DMS79 treated with DMSO at 0.1 percent for 48 hours (cell line): ENCODE measurements at regions not wholly inside any gene's neighbourhood (a gene's known extent, or its start where the extent isn't known, plus 50 kb on each side); places are given as distances from the start of the nearest gene placed in this dataset.
"Not testable (repeated sequence)": the region's sequence is repeated elsewhere in the genome, so short reads cannot be mapped to it uniquely, and the experiment has no call there.

Experiments
- DNase-seq: peaks from one replicate; lab custom pipeline; 2025; lab: John Stamatoyannopoulos, UW

DNA sequence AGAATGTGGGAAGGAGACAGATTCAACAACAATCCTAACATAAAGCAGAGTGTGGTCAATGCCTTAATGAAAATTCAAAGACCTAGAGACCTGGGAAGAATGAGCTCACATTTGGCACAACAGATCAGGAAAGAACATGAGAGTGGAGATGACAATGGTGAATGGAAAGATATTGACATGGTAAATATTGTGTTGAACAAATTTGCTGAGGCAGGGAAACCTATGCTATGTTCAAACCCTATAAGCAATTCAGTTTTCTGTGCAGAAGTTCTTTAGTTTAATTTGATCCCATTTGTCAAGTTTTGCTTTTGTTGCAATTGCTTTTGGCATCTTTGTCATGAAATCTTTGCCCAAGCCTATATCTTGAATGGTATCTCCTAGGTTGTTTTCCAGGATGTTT is 199.4 kb upstream of the LRRTM4 start:
- no peak for DNase-seq

DNA sequence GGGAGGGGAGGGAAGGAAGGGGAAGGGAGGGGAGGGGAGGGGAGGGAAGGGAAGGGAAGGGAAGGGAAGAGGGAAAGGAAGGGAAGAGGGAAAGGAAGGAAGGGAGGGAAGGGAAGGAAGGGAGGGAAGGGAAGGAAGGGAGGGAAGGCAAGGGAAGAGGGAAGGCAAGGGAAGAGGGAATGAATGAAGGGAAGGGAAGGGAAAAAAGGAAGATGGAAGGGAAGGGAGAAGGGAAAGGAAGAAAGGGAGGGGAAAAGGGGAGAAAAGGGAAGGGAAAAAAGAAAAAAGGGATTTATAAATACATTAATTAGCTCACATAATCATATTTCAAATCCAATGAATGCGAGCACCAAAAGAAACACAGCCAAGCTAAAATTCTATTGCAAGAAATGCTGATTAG is 202.9 kb upstream of the LRRTM4 start:
- DNase-seq, result no peak

DNA sequence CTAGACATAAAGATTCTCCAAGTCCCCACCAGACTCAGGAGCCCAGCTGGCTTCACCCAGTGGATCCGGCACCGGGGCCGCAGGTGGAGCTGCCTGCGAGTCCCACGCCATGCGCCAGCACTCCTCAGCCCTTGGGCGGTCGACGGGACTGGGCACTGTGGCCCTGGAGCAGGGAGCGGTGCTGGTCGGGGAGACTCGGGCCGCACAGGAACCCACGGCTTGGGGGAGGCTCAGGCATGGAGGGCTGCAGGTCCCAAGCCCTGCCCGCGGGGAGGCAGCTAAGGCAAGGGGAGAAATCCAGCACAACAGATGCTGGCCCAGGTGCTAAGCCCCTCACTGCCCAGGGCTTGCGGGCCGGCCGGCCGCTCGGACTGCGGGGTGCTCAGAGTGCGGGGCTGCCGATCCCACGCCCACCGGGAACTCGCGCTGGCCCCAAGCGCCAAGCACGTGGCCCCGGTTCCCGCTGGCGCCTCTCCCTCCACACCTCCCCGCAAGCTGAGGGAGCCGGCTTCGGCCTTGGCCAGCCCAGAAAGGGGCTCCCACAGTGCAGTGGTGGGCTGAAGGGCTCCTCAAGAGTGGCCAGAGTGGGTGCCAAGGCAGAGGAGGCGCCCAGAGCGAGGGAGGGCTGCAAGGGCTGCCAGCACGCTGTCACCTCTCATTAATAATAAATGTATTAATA is 212.6 kb upstream of the LRRTM4 start:
- not testable (repeated sequence) for DNase-seq

DNA sequence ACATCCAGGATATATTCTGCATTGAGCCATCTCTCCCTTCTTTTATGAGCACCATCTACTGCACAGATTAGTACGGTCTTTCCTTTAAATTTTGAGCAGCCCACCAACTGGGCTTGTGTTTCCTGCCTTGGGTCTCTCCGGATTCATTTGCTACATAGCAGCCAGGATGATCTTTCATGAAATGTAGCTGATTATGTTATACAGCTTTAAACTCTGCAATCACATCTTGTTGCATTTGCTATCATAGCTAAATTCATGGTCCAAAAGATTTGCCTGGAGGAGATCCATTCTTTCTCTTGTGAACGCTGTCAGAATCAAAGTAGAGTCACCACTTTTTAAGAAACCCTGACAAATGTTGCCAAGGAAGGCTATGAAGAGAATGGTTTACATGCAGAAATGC is 215.1 kb upstream of the LRRTM4 start:
- no peak for DNase-seq

DNA sequence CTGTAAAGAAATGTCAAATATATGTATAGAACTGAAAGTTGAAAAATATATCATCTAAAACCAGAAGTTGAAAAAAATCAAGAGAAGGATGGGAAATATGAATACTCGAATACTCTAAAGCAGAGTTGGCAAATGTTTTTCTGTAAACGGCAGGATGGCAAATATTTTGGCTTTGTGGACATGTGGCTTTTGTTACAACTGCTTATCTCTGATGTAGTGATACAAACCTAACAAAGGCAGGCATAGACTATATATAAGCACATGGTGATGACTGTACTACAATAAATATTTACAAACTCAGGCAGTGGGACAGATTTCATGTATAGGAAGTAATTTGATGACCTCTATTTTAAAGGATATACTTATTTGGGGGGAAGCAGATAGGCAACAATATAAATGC is 224.6 kb upstream of the LRRTM4 start:
- DNase-seq, result no peak

DNA sequence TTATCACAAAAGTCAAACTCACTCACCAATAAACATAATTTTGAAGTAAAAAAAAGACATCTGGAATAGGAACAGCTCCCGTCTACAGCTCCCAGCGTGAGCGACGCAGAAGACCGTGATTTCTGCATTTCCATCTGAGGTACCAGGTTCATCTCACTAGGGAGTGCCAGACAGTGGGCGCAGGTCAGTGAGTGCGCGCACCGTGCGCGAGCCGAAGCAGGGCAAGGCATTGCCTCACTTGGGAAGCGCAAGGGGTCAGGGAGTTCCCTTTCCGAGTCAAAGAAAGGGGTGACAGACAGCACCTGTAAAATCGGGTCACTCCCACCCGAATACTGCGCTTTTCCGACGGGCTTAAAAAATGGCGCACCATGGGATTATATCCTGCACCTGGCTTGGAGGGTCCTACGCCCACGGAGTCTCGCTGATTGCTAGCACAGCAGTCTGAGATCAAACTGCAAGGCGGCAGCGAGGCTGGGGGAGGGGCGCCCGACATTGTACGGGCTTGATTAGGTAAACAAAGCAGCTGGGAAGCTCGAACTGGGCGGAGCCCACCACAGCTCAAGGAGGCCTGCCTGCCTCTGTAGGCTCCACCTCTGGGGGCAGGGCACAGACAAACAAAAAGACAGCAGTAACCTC is 231.7 kb upstream of the LRRTM4 start:
- DNase-seq, result not testable (repeated sequence)

DNA sequence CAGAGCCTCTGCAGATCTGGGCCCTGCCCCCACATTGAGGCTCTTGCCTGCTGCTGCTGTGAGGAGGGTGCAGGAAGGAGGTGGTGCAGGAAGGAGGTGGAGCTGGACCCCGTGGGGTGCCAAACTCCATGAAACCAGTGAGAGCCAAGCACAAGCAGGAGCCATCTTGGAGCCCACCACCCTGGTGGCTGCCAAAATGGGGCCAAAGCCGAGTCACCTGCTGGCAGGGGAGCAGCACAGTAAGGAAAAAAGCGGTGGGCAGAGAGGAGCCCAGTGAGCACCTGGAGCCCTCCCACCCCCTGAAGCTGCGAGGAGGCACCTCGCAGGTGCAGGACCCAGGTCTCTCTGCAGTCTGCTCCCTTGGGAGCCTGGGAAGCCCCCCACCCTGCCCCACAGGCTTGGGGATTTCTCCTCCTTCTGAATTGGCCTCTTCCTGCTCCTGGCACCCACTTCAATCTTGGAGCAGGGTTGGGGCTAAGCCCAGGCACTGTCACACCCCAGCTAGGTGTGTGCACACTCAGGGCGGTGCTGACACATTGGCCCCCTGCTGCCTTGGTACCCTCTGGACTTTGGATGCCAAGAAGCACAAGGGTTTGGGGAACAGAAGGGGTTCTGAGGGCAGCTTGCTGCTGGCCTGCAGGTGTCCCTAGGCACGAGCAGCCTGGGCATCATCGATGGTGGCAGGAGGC is 245.4 kb upstream of the LRRTM4 start:
- DNase-seq, result no peak

DNA sequence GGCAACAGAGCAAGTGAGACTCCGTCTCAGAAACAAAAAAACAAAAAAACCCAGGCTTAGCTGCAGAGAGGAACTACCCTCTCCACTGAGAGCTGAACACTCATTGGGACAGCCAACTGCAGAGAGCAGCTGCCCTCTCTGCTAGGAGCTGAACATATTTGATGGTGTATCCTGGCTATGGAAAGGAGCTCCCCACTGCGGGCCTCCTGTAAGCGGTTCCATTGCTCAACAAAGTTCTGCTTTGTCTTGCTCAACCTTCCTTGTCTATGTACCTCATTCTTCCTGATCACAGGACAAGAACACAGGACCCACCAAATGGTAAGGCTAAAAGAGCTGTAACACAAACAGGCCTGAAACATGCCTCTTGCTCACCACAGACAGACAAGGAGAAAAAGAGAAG is 246.3 kb upstream of the LRRTM4 start:
- no peak for DNase-seq

DNA sequence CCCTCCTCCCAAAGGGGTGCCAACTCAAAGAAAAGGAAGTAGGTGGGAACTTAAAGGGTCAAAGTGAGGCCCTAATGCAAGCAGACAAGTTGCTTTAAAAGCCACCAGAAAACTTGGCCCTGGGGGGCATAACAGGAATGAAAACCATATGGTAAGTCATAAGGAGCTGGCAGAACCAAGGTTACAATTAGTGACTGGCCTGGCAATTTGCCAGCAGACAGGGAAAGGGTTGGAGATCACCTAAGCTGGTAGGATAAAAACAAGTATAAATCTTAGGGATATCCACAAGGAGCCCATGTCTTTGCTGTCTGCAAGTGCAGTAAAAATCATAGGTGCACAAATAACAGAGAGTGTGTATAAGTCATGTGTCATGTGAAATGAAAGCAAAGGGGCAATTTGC is 256.7 kb upstream of the LRRTM4 start:
- DNase-seq, result no peak

DNA sequence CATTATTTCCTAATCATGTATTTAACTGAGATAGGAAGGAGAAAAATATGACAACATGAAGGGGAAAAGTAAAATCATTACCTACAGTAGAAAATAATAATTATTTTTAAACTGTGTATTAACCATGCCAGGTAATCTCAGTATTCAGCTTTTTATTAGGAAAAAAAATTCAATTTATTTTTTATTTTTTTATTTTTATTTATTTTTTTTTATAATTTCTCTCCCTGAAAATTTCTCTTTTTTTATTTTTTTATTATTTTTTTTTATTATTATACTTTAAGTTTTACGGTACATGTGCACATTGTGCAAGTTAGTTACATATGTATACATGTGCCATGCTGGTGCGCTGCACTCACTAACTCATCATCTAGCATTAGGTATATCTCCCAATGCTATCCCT is 271.3 kb upstream of the LRRTM4 start:
- DNase-seq, result not testable (repeated sequence)

DNA sequence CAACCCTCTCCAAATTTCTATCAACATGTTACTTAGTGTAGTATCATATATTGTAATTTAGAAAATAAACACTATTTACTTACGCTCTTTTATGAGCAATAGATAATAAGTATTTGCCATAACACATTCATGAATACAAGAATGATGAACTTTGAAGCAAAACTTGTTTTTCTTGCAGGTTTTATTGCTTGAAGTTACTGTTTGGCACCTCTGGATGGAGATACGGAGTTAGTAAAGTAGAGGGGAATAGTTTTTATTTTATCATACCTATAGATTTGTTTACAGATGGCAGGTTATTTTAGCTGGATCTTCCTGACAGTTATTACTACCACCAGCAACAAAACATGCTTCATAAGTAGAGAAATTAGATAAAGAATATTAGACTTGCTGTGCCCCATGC is 274.2 kb upstream of the LRRTM4 start:
- DNase-seq, result no peak

DNA sequence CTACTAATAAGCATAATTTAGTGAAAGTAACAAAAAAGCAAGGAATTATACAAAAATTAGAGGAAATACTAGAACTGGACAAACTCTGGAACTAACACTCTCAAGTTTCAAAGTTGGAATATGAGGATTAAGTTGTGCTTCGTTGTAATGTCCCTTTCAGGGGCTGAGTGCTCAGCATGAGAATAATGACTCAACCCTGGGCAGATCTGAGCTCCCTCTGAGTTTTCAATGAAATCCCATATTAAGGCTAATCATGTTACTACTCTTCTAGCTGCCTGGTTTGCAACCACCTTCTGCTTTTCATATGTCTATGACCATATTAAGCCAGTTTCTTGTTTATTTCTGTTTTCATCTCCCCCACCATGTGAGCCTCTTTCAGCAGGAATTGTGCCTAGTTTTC is 274.9 kb upstream of the LRRTM4 start:
- no peak for DNase-seq

DNA sequence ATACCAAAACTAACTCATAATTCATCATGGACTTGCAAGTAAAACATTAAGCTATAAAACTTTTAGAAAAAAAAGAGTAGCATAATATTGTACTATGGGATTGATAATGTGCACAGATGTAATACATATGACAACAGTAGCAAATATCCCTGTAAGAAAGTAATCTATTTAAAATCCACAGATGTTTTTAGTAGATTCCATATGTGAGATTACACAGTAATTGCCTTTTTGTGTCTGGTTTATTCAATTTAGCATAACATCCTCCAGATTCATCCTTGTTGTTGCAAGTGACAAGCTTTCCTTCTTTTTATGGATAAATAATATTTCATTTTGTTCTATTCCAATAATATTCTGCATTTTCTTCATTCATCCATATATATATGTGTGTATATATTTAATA is 278.2 kb upstream of the LRRTM4 start:
- no peak for DNase-seq

DNA sequence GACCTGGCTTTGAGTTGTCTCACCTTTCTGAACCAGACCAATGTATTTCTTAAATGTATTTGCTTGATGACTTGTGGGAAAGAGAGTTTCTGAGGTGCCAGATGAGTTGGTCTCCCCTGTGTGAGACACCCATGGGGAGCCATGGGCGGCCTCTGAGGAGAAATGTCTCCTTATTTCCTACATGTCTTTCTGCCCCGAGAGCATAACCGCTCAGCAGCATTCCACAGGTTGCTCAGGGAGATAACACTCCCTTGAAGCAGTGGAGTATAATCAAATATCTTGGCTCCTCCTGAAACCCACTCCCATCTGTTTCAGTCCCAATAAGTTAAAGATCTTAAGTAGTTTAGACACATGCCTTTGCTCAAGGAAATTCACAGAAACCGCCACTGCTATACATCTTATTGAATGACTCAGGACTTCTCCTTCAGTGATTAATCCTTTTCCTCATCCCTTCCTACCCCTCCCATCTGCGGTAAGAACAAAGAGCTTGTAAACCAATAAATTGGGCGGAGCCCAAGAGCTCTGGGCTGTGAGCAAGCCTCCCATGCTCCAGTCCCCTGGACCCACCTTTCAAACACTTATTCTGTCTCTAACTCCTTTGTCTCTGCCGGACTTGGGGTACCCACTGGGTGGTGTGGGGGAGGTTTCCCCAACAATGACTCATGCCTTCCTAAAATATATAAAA is 285.5 kb upstream of the LRRTM4 start:
- no peak for DNase-seq

DNA sequence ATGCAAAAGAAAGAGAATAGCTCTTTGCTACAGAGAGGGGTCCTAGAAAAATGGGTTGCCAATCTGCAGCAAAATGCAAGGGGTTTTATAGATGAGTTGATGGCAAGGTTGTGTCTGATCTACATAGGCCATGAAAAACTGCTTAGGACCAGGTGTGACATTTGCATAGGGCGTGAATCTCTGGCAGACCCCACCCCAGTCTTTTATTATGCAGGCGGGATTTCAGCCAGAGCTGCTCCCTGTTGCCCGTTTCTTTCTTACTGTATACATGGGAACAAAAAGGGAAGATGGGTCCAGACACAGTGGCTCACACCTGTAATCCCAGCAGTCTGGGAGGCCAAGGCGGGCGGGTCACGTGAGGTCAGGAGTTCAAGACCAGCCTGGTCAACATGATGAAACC is 286.4 kb upstream of the LRRTM4 start:
- DNase-seq, result no peak

DNA sequence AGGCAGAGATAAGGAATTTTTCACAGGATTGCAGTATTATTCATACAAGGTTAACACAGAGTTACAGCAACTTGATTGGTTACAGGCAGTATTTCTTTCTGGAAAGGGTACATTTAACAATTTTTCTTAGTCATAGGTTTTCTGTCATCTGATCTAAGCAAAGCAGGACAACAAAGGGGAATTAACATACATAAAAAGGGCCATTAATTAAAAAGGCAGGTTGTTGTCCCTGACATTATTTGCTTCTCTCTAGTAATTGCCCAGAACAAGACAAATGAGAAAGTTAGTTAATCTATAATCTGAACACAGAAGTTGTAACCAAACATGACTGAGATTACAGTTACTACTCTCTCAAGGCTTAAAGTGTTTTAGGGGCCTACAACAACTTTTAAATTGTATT is 291.4 kb upstream of the LRRTM4 start:
- DNase-seq, result no peak

DNA sequence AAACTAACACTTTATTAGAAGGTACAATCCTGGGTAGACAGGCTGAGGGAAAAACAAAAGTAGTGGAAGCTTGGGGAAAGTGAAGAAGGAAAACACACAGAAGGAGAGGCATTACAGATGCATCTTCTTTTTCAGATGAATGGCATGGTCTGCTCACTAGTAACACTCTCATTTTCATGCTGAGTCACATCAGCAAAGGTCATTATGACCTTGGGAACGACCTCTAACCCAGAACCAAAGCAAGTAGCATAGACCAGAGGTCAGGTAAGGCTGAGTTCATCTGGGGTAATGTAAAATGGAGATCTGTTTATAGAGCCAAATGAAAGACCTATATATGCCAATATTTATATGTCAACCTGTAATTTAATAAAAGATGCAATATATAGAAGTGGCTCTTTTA is 294.4 kb upstream of the LRRTM4 start:
- DNase-seq, result no peak

DNA sequence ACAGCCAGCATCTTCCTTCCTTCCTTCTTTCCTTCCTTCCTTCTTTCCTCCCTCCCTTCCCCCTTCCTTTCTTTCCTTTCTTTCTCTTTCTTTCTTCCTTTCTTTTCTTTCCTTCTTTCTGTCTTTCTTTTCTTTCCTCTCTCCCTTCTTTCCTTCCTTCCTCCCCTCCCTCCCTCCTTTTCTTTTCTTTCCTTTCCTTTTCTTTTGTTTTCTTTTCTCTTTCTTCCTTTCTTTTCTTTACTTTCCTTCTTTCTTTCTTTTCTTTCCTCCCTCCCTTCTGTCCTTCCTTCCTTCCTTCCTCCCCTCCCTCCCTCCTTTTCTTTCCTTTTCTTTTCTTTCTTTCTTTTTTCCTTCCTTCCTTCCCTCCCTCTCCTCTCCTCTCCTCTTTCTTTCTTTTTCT is 296.0 kb upstream of the LRRTM4 start:
- DNase-seq, result no peak

DNA sequence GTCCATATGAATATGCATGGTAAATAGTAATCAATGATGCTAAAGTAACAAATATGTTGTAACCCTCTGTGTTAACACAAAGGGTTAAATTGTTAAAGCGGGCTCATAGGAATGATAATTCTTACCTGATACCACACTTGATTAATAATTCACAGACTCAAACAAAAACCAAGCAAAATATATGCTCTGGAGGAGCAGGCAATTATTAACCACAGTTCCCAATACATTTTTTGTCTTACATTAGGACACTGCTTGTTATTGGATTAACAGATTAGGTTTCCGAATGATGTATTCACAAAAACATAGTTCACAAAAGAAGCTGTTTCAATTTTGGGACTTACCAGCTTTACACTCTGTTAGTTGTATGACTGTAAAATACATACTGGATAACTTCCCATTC is 300.9 kb upstream of the LRRTM4 start:
- no peak for DNase-seq

DNA sequence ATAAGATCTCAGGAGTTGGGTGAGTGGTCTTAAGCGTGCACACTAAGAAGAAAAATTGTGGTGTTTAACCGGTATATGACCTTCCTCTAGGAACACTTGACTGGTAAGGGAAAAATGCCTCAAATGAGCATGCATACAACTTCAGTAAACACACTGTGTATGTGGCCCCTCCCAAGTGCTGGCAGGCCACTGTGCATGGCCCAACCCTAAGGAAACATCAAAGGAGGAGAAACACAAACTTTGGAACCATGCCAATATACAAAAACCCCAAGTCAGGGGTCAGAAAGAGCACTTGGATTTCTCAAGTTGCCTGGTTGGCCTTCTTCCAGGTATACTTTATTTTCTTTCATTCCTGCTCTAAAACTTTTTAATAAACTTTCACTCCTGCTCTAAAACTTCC is 308.9 kb upstream of the LRRTM4 start:
- DNase-seq, result no peak

DNA sequence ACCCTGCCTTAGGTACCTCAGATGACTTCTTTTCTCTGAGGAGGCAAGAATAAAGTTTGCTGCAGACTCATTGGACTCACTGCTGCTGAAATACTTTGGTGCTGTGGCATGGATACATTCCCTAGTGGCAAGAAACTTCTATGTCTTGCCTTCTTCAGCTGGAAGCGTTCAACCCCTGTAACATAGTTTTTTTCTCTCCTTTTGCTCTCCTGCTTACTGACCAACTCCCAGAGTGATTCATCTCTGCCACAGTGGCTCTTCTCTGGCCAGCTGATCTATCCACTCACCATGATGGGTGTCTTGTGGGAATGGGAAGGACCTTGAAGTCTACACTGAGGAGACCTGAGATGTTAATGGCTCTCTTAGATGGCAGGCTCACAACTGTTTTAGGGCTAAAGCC is 309.3 kb upstream of the LRRTM4 start:
- DNase-seq, result no peak

DNA sequence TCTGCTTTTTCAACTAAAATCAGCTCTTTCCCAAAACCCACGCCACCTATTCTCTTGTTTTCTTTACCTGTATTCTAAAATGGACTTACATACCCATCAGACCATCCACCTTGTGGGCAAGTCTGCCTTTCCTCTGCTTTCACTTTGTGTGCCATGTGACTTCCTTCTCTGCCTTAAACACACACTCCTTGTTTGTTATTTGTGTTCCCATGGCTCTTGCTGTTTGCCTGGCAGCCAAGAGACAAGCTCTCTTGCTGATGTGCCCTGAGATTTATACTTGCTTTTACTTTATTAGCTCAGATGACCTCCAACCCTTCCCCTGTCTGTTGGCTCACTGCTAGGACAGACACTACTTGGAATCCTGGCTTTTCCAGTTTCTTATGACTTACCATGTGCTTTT is 309.7 kb upstream of the LRRTM4 start:
- DNase-seq, result no peak

DNA sequence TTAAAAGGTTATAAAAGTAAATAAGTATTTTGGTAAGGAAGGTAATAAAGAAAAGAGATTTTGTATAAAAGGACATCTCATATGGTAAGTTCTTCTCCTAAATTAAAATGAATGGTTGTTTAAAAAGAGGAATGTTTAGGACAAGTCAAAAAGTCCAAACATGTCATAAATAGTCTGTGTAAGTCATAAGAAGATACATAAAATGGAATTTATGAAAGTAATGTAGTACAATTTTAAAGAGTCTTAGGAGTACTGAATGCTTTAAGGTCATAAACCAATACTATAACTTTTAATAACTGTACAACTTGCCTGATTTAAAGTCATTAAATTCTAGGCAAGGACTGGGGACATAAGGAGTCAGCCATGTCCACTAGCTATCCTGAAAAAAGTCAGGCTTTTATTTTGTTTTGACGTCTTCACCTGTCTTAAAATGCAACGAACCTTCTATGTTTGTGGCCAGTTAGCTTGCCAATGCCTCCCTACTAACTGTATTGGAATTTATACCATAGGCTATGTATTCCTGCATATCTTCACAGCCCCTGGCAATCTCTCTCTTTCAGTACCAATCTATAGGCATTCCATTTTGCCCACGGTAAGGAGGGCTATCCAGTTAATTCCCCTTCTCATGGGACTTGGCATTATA is 312.3 kb upstream of the LRRTM4 start:
- DNase-seq, result no peak
